ENCODE measurements at regions not wholly inside any gene's neighbourhood (a gene's known extent, or its start where the extent isn't known, plus 50 kb on each side); places are given as distances from the start of the nearest gene placed in this dataset.

DNA sequence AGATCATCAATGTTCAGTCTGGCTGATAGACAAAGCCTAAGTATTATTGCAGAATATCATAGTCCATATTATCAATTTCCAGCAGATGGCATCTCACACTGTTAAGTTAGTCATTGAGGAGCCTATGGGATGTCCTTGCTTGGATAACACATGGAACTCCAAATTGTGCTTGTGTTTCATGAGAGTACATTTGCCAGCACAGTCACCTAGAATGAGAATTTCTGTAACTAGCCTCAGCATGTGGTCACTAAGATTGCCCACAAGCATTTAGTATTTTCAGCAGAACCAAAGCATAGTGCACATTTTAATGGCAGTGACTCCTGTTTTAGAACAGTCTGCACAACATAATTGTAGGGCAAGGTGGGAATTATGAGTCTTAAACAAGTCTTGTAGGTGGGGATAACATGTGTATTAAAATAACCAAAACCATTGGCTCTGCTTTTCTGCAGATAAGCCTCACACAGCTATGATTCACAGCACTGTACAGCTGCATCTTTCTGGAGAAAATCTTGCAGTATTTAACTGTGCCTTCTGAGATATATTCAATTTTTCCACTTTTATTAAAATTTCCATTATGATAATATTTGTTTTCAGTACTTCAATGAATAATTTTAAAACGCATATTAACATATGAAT is 882.8 kb upstream of the SOX9 start:
- Histone ChIP-seq H2AK5ac (ENCODE audit: low read length) (no peak overlapping the region), H3K18ac (ENCODE audit: low read length) (no peak overlapping the region), H3K27me3 (ENCODE audit: insufficient read depth, low read length) (no peaks in the 10 kb centered on the region), H3K9me3 (ENCODE audit: insufficient read depth, low read depth, low read length) (no peaks in the 10 kb centered on the region), H4K8ac (ENCODE audit: low read depth, low read length) (no peak overlapping the region), H3K14ac (ENCODE audit: low read length) (no peak overlapping the region), H4K91ac (ENCODE audit: low read depth, low read length) (no peak overlapping the region), H2BK5ac (ENCODE audit: low read depth, low read length, poor library complexity) (no peak overlapping the region), H3K36me3 (ENCODE audit: control insufficient read depth in 1 of 2, insufficient read depth in 2 of 2, low read length in 2 of 2) (no peaks in the 10 kb centered on the region), H4K12ac (ENCODE audit: low read depth, low read length) (no peak overlapping the region), H3K23ac (ENCODE audit: low read length) (no peak overlapping the region), H3K79me1 (ENCODE audit: low read length) (no peaks in the 10 kb centered on the region), H3K27ac (ENCODE audit: low read depth, low read length) (no peak overlapping the region), H3K4me3 (ENCODE audit: low read depth, low read length) (no peak overlapping the region), H2BK12ac (ENCODE audit: low read length) (no peak overlapping the region), H3K9ac (ENCODE audit: low read length) (no peak overlapping the region), H2BK120ac (ENCODE audit: insufficient read depth, low read length, poor library complexity) (no peak overlapping the region), H3K4me2 (ENCODE audit: low read length) (no peak overlapping the region), H3K79me2 (ENCODE audit: control insufficient read depth, insufficient read depth, low read length, poor library complexity) (no peaks in the 10 kb centered on the region), H3K4ac (ENCODE audit: low read depth, low read length) (no peak overlapping the region), H2AFZ (ENCODE audit: insufficient read depth, low read length, poor library complexity) (no peak overlapping the region), H3K4me1 (ENCODE audit: control insufficient read depth in 1 of 2, insufficient read depth in 2 of 2, low read length in 2 of 2) (no peaks in the 10 kb centered on the region)
- WGBS (ENCODE audit: extremely low coverage, insufficient coverage, insufficient read length) = no CpG with 5 or more reads among the region's 1 CpG
- DNase-seq = no peak

DNA sequence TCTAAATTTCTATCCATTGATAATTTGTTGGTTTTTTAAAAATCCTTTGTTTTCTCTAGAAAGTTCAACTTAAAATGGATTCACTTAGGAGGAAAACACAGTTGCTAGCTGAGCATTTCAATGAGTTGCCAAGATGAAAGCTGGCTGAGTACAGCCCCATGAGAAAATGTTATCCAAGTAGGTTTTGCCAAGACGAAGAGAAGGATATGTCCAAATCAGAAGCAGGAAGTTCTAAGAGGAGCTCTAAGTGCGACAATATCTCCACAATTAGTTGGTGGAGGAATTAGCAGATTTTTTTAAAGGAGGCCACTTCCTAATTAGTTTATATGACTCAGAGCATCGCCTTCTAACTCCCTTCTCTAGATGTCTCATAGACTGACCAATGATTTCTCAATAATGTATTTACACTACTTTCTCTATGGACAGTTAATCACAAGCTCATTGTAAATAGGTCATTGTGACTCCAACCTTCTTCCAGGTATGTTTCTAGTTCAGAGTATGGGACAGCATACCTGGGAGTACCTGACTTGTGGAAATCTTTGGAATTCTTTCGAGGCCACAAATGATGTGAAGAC is 873.3 kb upstream of the SOX9 start:
- H3K4me3 ChIP-seq (ENCODE audit: low read depth, low read length) = no peak overlapping the region
- H4K91ac ChIP-seq (ENCODE audit: low read depth, low read length) = no peak overlapping the region
- no peak overlapping the region for H2BK12ac ChIP-seq (ENCODE audit: low read length)
- H3K23ac ChIP-seq (ENCODE audit: low read length) = no peak overlapping the region
- H4K8ac ChIP-seq (ENCODE audit: low read depth, low read length) = no peak overlapping the region
- no peak overlapping the region for H3K18ac ChIP-seq (ENCODE audit: low read length)
- no peak overlapping the region for H2AFZ ChIP-seq (ENCODE audit: insufficient read depth, low read length, poor library complexity)
- no peak overlapping the region for H3K27ac ChIP-seq (ENCODE audit: low read depth, low read length)
- H3K4me2 ChIP-seq (ENCODE audit: low read length) = no peak overlapping the region
- no peak overlapping the region for H2BK120ac ChIP-seq (ENCODE audit: insufficient read depth, low read length, poor library complexity)
- no peaks in the 10 kb centered on the region for H3K9me3 ChIP-seq (ENCODE audit: insufficient read depth, low read depth, low read length)
- H3K9ac ChIP-seq (ENCODE audit: low read length) = no peak overlapping the region
- H3K36me3 ChIP-seq (ENCODE audit: control insufficient read depth in 1 of 2, insufficient read depth in 2 of 2, low read length in 2 of 2) = no peaks in the 10 kb centered on the region
- H3K27me3 ChIP-seq (ENCODE audit: insufficient read depth, low read length) = no peaks in the 10 kb centered on the region
- H3K79me1 ChIP-seq (ENCODE audit: low read length) = no peaks in the 10 kb centered on the region
- H3K14ac ChIP-seq (ENCODE audit: low read length) = no peak overlapping the region
- DNase-seq = no peak
- H4K12ac ChIP-seq (ENCODE audit: low read depth, low read length) = no peak overlapping the region
- no peak overlapping the region for H2AK5ac ChIP-seq (ENCODE audit: low read length)
- H2BK5ac ChIP-seq (ENCODE audit: low read depth, low read length, poor library complexity) = no peak overlapping the region
- no peaks in the 10 kb centered on the region for H3K79me2 ChIP-seq (ENCODE audit: control insufficient read depth, insufficient read depth, low read length, poor library complexity)
- no peak overlapping the region for H3K4ac ChIP-seq (ENCODE audit: low read depth, low read length)
- no CpG with 5 or more reads among the region's 4 CpGs for WGBS (ENCODE audit: extremely low coverage, insufficient coverage, insufficient read length)
- no peaks in the 10 kb centered on the region for H3K4me1 ChIP-seq (ENCODE audit: control insufficient read depth in 1 of 2, insufficient read depth in 2 of 2, low read length in 2 of 2)

DNA sequence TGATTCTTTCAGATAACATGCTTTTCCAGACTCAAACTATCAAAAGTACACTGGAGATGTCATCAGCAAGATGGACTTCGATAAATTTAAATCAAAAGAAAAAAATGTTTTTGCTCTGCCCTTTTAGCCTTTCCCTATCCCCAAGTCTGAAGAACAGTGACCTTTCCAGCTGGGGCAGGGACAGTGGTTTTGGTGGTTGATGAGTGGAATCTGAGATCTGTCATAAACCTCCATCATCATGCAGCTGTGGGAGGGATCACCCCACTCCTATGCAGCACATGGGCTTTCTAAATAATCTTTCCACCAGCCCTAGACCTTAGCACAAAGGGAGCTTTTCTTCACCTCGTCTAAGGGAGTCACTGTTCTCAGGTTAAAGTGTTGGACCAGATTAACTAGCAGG is 869.5 kb upstream of the SOX9 start:
- Histone ChIP-seq H3K36me3 (ENCODE audit: control insufficient read depth in 1 of 2, insufficient read depth in 2 of 2, low read length in 2 of 2) (no peaks in the 10 kb centered on the region), H3K4ac (ENCODE audit: low read depth, low read length) (no peak overlapping the region), H3K9me3 (ENCODE audit: insufficient read depth, low read depth, low read length) (no peaks in the 10 kb centered on the region), H2AK5ac (ENCODE audit: low read length) (no peak overlapping the region), H4K12ac (ENCODE audit: low read depth, low read length) (no peak overlapping the region), H3K14ac (ENCODE audit: low read length) (no peak overlapping the region), H3K27ac (ENCODE audit: low read depth, low read length) (no peak overlapping the region), H4K91ac (ENCODE audit: low read depth, low read length) (no peak overlapping the region), H3K79me1 (ENCODE audit: low read length) (no peaks in the 10 kb centered on the region), H3K23ac (ENCODE audit: low read length) (no peak overlapping the region), H3K4me1 (ENCODE audit: control insufficient read depth in 1 of 2, insufficient read depth in 2 of 2, low read length in 2 of 2) (no peaks in the 10 kb centered on the region), H2BK120ac (ENCODE audit: insufficient read depth, low read length, poor library complexity) (no peak overlapping the region), H3K18ac (ENCODE audit: low read length) (no peak overlapping the region), H4K8ac (ENCODE audit: low read depth, low read length) (no peak overlapping the region), H3K4me2 (ENCODE audit: low read length) (no peak overlapping the region), H3K4me3 (ENCODE audit: low read depth, low read length) (no peak overlapping the region), H2BK5ac (ENCODE audit: low read depth, low read length, poor library complexity) (no peak overlapping the region), H3K79me2 (ENCODE audit: control insufficient read depth, insufficient read depth, low read length, poor library complexity) (no peaks in the 10 kb centered on the region), H2BK12ac (ENCODE audit: low read length) (no peak overlapping the region), H3K27me3 (ENCODE audit: insufficient read depth, low read length) (no peaks in the 10 kb centered on the region), H2AFZ (ENCODE audit: insufficient read depth, low read length, poor library complexity) (no peak overlapping the region), H3K9ac (ENCODE audit: low read length) (no peak overlapping the region)
- no peak for DNase-seq
- no CpG with 5 or more reads among the region's 2 CpGs for WGBS (ENCODE audit: extremely low coverage, insufficient coverage, insufficient read length)

DNA sequence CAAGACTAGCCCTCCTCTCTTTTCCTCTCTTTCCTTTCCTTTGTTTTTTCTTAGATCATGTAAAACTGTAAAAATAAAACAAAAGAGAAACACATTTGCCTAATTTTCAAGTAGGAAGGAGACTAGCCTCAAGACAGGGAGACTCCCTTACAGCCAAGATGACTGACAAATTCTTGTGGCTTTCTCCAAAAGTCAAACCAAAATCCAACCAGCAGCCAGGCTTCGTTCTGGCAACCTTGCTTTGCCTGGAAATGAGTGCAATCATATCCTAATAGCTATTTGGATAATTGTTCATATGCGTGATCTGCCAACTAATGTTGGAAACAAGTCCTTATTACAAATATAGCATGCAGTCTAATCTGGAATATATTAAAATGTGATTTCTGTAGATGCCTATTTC is 868.9 kb upstream of the SOX9 start:
- H3K4ac ChIP-seq (ENCODE audit: low read depth, low read length) = no peak overlapping the region
- no peak overlapping the region for H4K12ac ChIP-seq (ENCODE audit: low read depth, low read length)
- no peaks in the 10 kb centered on the region for H3K79me2 ChIP-seq (ENCODE audit: control insufficient read depth, insufficient read depth, low read length, poor library complexity)
- H3K9ac ChIP-seq (ENCODE audit: low read length) = no peak overlapping the region
- H2AK5ac ChIP-seq (ENCODE audit: low read length) = no peak overlapping the region
- no peak overlapping the region for H3K4me2 ChIP-seq (ENCODE audit: low read length)
- no peaks in the 10 kb centered on the region for H3K9me3 ChIP-seq (ENCODE audit: insufficient read depth, low read depth, low read length)
- H2BK12ac ChIP-seq (ENCODE audit: low read length) = no peak overlapping the region
- no peak overlapping the region for H4K91ac ChIP-seq (ENCODE audit: low read depth, low read length)
- H3K36me3 ChIP-seq (ENCODE audit: control insufficient read depth in 1 of 2, insufficient read depth in 2 of 2, low read length in 2 of 2) = no peaks in the 10 kb centered on the region
- no peak overlapping the region for H2BK5ac ChIP-seq (ENCODE audit: low read depth, low read length, poor library complexity)
- no peak overlapping the region for H2BK120ac ChIP-seq (ENCODE audit: insufficient read depth, low read length, poor library complexity)
- H3K79me1 ChIP-seq (ENCODE audit: low read length) = no peaks in the 10 kb centered on the region
- no peak overlapping the region for H3K23ac ChIP-seq (ENCODE audit: low read length)
- no peak overlapping the region for H2AFZ ChIP-seq (ENCODE audit: insufficient read depth, low read length, poor library complexity)
- no CpG with 5 or more reads among the region's 2 CpGs for WGBS (ENCODE audit: extremely low coverage, insufficient coverage, insufficient read length)
- DNase-seq = no peak
- H3K4me3 ChIP-seq (ENCODE audit: low read depth, low read length) = no peak overlapping the region
- H3K4me1 ChIP-seq (ENCODE audit: control insufficient read depth in 1 of 2, insufficient read depth in 2 of 2, low read length in 2 of 2) = no peaks in the 10 kb centered on the region
- no peak overlapping the region for H3K14ac ChIP-seq (ENCODE audit: low read length)
- H4K8ac ChIP-seq (ENCODE audit: low read depth, low read length) = no peak overlapping the region
- H3K27me3 ChIP-seq (ENCODE audit: insufficient read depth, low read length) = no peaks in the 10 kb centered on the region
- H3K18ac ChIP-seq (ENCODE audit: low read length) = no peak overlapping the region
- no peak overlapping the region for H3K27ac ChIP-seq (ENCODE audit: low read depth, low read length)
